GM23338 (cell line): ENCODE measurements at regions not wholly inside any gene's neighbourhood (a gene's known extent, or its start where the extent isn't known, plus 50 kb on each side); places are given as distances from the start of the nearest gene placed in this dataset.
A peak's percentile ranks its signal among the peaks of the same experiment; 100 is the strongest.

Source experiments
- ATAC-seq: fragments of 200-7000 bp; cut with Tn5 transposase; 3 replicates; pipeline ENCODE4 v1.9.1; 2020
- DNase-seq: peaks from one replicate; pipeline ENCODE4 v3.0.0-alpha.2; 2015; ENCODE audit warnings: low spot score
- H2AFZ ChIP-seq: fragments of 200-600 bp; sonication (generic); 2 replicates; pipeline ENCODE4 v1.8.0; 2016; ENCODE audit warnings: antibody characterized with exemption, mild to moderate bottlenecking, moderate library complexity
- H3F3A ChIP-seq: fragments of 200-600 bp; sonication (generic); replicated peaks from 2 replicates; pipeline ENCODE4 v1.8.0; 2017; ENCODE audit warnings: antibody characterized with exemption, mixed run types, low read depth
- H3K27ac ChIP-seq: fragments of 200-600 bp; sonication (generic); 2 replicates; pipeline ENCODE4 v1.6.1; 2016; ENCODE audit warnings: low read depth
- H3K27me3 ChIP-seq: fragments of 200-600 bp; sonication (generic); 2 replicates; pipeline ENCODE4 v1.8.0; 2016; ENCODE audit warnings: mild to moderate bottlenecking, mixed run types, moderate library complexity; ENCODE audit not compliant: insufficient read depth
- H3K36me3 ChIP-seq: fragments of 200-600 bp; sonication (generic); 2 replicates; pipeline ENCODE4 v1.8.0; 2016; ENCODE audit warnings: mild to moderate bottlenecking; ENCODE audit not compliant: insufficient read depth
- H3K4me1 ChIP-seq: fragments of 200-600 bp; sonication (generic); 2 replicates; pipeline ENCODE4 v1.8.0; 2016; ENCODE audit warnings: mild to moderate bottlenecking, moderate library complexity; ENCODE audit not compliant: insufficient read depth
- H3K4me2 ChIP-seq: fragments of 200-600 bp; sonication (generic); 2 replicates; pipeline ENCODE4 v1.7.1; 2017; ENCODE audit warnings: mixed run types
- H3K4me3 ChIP-seq: fragments of 200-600 bp; sonication (generic); 2 replicates; pipeline ENCODE4 v1.6.1; 2016; ENCODE audit warnings: mixed run types
- H3K79me2 ChIP-seq: fragments of 200-600 bp; sonication (generic); replicated peaks from 2 replicates; pipeline ENCODE4 v1.8.0; 2017; ENCODE audit warnings: mild to moderate bottlenecking; ENCODE audit not compliant: insufficient read depth
- H3K9me2 ChIP-seq: fragments of 200-600 bp; sonication (generic); 2 replicates; pipeline ENCODE4 v1.8.0; 2017; ENCODE audit not compliant: insufficient read depth
- H4K20me1 ChIP-seq: fragments of 200-600 bp; sonication (generic); replicated peaks from 2 replicates; pipeline ENCODE4 v1.8.0; 2017; ENCODE audit warnings: mild to moderate bottlenecking; ENCODE audit not compliant: insufficient read depth
- H3K27ac Mint-ChIP-seq: 2 replicates; pipeline ENCODE4 v1.8.0; 2020; ENCODE audit warnings: inconsistent platforms, mild to moderate bottlenecking, moderate library complexity, mixed read lengths
- H3K27me3 Mint-ChIP-seq: 3 replicates; pipeline ENCODE4 v1.8.0; 2022; ENCODE audit warnings: low read depth, mild to moderate bottlenecking, moderate library complexity, mixed read lengths, inconsistent platforms; ENCODE audit not compliant: insufficient read depth, poor library complexity
- H3K36me3 Mint-ChIP-seq: 3 replicates; pipeline ENCODE4 v1.8.0; 2021; ENCODE audit warnings: low read depth, mild to moderate bottlenecking, inconsistent platforms, moderate library complexity, mixed read lengths
- H3K4me1 Mint-ChIP-seq: 3 replicates; pipeline ENCODE4 v1.8.0; 2020; ENCODE audit warnings: mild to moderate bottlenecking, inconsistent platforms, mixed read lengths
- H3K4me3 Mint-ChIP-seq: 3 replicates; pipeline ENCODE4 v1.8.0; 2021; ENCODE audit warnings: moderate library complexity, mild to moderate bottlenecking, inconsistent platforms, mixed read lengths
- H3K9me3 Mint-ChIP-seq: 3 replicates; pipeline ENCODE4 v1.8.0; 2020; ENCODE audit warnings: moderate library complexity, mild to moderate bottlenecking, inconsistent platforms, mixed read lengths
- ETS1 ChIP-seq: IDR thresholded peaks from 2 replicates; pipeline ENCODE4 v1.6.1; 2016; ENCODE audit warnings: antibody characterized with exemption
- EZH2phosphoT487 ChIP-seq: fragments of 200-600 bp; sonication (generic); IDR thresholded peaks from one replicate; pipeline ENCODE4 v1.8.1; 2018; ENCODE audit warnings: antibody characterized with exemption; ENCODE audit not compliant: unreplicated experiment
- POLR2AphosphoS5 ChIP-seq: IDR thresholded peaks from 2 replicates; pipeline ENCODE4 v1.6.1; 2016; ENCODE audit warnings: antibody characterized with exemption, low read depth
- ZNF114 ChIP-seq: fragments of 250-450 bp; sonication (Bioruptor Pico); IDR thresholded peaks from 2 replicates; pipeline ENCODE4 v1.5.0; 2020; ENCODE audit warnings: mild to moderate bottlenecking, moderate library complexity
- ZNF331 ChIP-seq: fragments of 250-450 bp; sonication (Bioruptor Pico); IDR thresholded peaks from 2 replicates; pipeline ENCODE4 v1.5.0; 2020; ENCODE audit warnings: low read depth, mild to moderate bottlenecking, moderate library complexity
- ZNF462 ChIP-seq: fragments of 250-450 bp; sonication (Bioruptor Pico); IDR thresholded peaks from 2 replicates; pipeline ENCODE4 v1.5.0; 2020; ENCODE audit warnings: mild to moderate bottlenecking, moderate library complexity
- TF ChIP-seq, protein P1 (sequence below): IDR thresholded peaks from one replicate; pipeline ENCODE4 v1.6.1; 2018; ENCODE audit warnings: antibody characterized with exemption; ENCODE audit not compliant: unreplicated experiment

DNA sequence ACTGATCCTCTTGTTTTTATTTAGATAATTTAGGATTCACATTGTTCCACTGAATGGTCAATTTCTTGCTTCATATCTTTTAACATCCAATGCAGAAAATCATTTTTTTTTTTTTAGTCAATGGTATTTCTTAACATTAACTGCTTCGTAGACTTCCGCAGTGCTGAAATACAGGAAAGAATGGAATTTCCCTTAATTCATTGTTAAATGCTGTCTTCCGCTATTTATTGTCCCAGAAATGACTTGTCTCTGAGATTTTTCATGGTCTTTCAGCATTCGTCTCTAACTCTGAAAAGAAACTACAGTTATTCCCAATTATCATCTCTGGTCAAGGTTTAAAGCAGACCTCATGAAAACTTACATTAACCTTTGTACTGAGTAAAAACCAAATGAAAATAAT, 1029.1 kb upstream of the MANEA start:
- Histone ChIP-seq H3K36me3 (no peaks in the 10 kb centered on the region), H3K27ac (no peak overlapping the region), H3K4me3 (no peak overlapping the region), H2AFZ (no peak overlapping the region), H3K9me2 (no peaks in the 10 kb centered on the region), H3K79me2 (no peaks in the 10 kb centered on the region), H3K4me2 (no peak overlapping the region), H3K27me3 (no peaks in the 10 kb centered on the region), H4K20me1 (no peaks in the 10 kb centered on the region), H3F3A (no peaks in the 10 kb centered on the region), H3K4me1 (peaks cover 10% of the 10 kb centered on the region; the same call in 1 of the 2 replicates)
- Mint-ChIP-seq H3K36me3 (no peaks in the 10 kb centered on the region), H3K27me3 (no peaks in the 10 kb centered on the region), H3K4me1 (0 out of 3 replicates have a peak, but pooled peaks cover 2% of the 10 kb centered on the region), H3K9me3 (no peaks in the 10 kb centered on the region), H3K4me3 (no peak overlapping the region), H3K27ac (peak overlapping the region; percentile 61; the same call in 1 of the 2 replicates)
- ATAC-seq (no peak), DNase-seq (no peak)
- no peak for TF ChIP-seq ZNF462 (CRISPR knock-in tag)
- TF ChIP-seq ZNF114, result no peak
- no peak for TF ChIP-seq POLR2AphosphoS5
- TF ChIP-seq EZH2phosphoT487, result no peak
- TF ChIP-seq, protein P1, sequence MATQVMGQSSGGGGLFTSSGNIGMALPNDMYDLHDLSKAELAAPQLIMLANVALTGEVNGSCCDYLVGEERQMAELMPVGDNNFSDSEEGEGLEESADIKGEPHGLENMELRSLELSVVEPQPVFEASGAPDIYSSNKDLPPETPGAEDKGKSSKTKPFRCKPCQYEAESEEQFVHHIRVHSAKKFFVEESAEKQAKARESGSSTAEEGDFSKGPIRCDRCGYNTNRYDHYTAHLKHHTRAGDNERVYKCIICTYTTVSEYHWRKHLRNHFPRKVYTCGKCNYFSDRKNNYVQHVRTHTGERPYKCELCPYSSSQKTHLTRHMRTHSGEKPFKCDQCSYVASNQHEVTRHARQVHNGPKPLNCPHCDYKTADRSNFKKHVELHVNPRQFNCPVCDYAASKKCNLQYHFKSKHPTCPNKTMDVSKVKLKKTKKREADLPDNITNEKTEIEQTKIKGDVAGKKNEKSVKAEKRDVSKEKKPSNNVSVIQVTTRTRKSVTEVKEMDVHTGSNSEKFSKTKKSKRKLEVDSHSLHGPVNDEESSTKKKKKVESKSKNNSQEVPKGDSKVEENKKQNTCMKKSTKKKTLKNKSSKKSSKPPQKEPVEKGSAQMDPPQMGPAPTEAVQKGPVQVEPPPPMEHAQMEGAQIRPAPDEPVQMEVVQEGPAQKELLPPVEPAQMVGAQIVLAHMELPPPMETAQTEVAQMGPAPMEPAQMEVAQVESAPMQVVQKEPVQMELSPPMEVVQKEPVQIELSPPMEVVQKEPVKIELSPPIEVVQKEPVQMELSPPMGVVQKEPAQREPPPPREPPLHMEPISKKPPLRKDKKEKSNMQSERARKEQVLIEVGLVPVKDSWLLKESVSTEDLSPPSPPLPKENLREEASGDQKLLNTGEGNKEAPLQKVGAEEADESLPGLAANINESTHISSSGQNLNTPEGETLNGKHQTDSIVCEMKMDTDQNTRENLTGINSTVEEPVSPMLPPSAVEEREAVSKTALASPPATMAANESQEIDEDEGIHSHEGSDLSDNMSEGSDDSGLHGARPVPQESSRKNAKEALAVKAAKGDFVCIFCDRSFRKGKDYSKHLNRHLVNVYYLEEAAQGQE, result no peak
- TF ChIP-seq ETS1, result no peak
- no peak for TF ChIP-seq ZNF331 (CRISPR knock-in tag)
